Fibroblast of lung (primary cell): ENCODE measurements at regions not wholly inside any gene's neighbourhood (a gene's known extent, or its start where the extent isn't known, plus 50 kb on each side); places are given as distances from the start of the nearest gene placed in this dataset.

Source experiments
- DNase-seq, 2 donors: peaks; one replicate each; pipeline versions ENCODE4 v3.0.0 to v3.0.0-alpha.2; 2010; ENCODE audit warnings: low read depth in 2 of 2
- H2AFZ ChIP-seq: 2 replicates; pipeline ENCODE4 v1.5.1; 2012; ENCODE audit warnings: low read length, control low read depth, inconsistent platforms
- H3K27ac ChIP-seq: 2 replicates; pipeline ENCODE4 v1.5.1; 2011; ENCODE audit warnings: low read length, control low read depth; ENCODE audit not compliant: insufficient read depth
- H3K27me3 ChIP-seq: 2 replicates; pipeline ENCODE4 v1.5.1; 2011; ENCODE audit warnings: mild to moderate bottlenecking, low read length; ENCODE audit not compliant: control insufficient read depth, insufficient read depth
- H3K36me3 ChIP-seq: 2 replicates; pipeline ENCODE4 v1.5.1; 2011; ENCODE audit warnings: low read length; ENCODE audit not compliant: control insufficient read depth, insufficient read depth
- H3K4me1 ChIP-seq: 2 replicates; pipeline ENCODE4 v1.5.1; 2011; ENCODE audit warnings: low read length; ENCODE audit not compliant: control insufficient read depth, insufficient read depth; ENCODE audit errors: extremely low read depth
- H3K4me2 ChIP-seq: 2 replicates; pipeline ENCODE4 v1.5.1; 2011; ENCODE audit warnings: low read length, control low read depth; ENCODE audit not compliant: insufficient read depth; ENCODE audit errors: extremely low read depth
- H3K4me3 ChIP-seq, 4 experiments: fragments of 200-600 bp in 1 of 4; sonication (generic) in 1 of 4; replicated peaks in 1 of 4; 2 replicates each; pipeline ENCODE4 v1.5.1; 2011 to 2016; ENCODE audit warnings: low read length in 4 of 4, low read depth in 3 of 4, mild to moderate bottlenecking in 3 of 4, control low read depth in 2 of 4, inconsistent platforms in 1 of 4, mixed read lengths in 1 of 4; ENCODE audit not compliant: insufficient read depth in 1 of 4; ENCODE audit errors: control extremely low read depth in 1 of 4
- H3K79me2 ChIP-seq: 2 replicates; pipeline ENCODE4 v1.5.1; 2012; ENCODE audit warnings: mild to moderate bottlenecking, low read length, inconsistent platforms; ENCODE audit not compliant: control insufficient read depth, insufficient read depth
- H3K9ac ChIP-seq: 2 replicates; pipeline ENCODE4 v1.5.1; 2011; ENCODE audit warnings: mild to moderate bottlenecking, low read length, control low read depth; ENCODE audit not compliant: insufficient read depth
- H3K9me3 ChIP-seq: 2 replicates; pipeline ENCODE4 v1.5.1; 2012; ENCODE audit warnings: low read depth, low read length; ENCODE audit not compliant: control insufficient read depth, insufficient read depth
- H4K20me1 ChIP-seq: 2 replicates; pipeline ENCODE4 v1.5.1; 2011; ENCODE audit warnings: low read length; ENCODE audit not compliant: control insufficient read depth, insufficient read depth; ENCODE audit errors: extremely low read depth
- EZH2 ChIP-seq: IDR thresholded peaks from 2 replicates; pipeline ENCODE4 v1.5.1; 2012; ENCODE audit warnings: low read length, control low read depth, mild to moderate bottlenecking; ENCODE audit errors: missing control alignments
- TF ChIP-seq, protein P1 (sequence below), 2 donors: IDR thresholded peaks in 1 of 2; conservative IDR thresholded peaks in 1 of 2; 1 replicate in 1 of 2; 2 replicates in 1 of 2; pipeline ENCODE4 v1.5.1; 2011 to 2012; ENCODE audit warnings: low read length in 2 of 2, control low read depth in 1 of 2, inconsistent platforms in 1 of 2, low read depth in 1 of 2, mild to moderate bottlenecking in 1 of 2

DNA sequence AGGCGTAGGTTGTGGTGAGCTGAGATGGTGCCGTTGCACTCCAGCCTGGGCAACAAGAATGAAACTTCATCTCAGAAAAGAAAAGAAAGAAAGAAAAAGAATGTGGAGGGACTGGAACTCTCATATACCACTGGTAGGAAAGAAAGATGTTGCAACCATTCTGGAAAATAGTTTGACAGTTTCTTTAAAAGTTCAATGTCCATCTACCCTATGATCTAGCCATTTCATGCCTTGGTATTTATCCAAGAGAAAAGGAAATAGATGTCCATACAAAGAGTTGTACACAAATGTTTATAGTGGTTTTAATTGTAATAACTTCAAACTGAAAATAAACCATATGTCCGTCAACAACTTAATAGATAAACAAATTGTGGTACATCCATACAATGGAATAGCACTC lies 190.1 kb upstream of the ZNF217 start:
- no peaks in the 10 kb centered on the region for H3K9me3 ChIP-seq
- no peaks in the 10 kb centered on the region for H3K79me2 ChIP-seq
- no peak overlapping the region for H3K27ac ChIP-seq
- no peaks in the 10 kb centered on the region for H3K36me3 ChIP-seq
- no peaks in the 10 kb centered on the region for H4K20me1 ChIP-seq
- no peak for DNase-seq
- no peak overlapping the region for H3K4me3 ChIP-seq
- TF ChIP-seq, protein P1, sequence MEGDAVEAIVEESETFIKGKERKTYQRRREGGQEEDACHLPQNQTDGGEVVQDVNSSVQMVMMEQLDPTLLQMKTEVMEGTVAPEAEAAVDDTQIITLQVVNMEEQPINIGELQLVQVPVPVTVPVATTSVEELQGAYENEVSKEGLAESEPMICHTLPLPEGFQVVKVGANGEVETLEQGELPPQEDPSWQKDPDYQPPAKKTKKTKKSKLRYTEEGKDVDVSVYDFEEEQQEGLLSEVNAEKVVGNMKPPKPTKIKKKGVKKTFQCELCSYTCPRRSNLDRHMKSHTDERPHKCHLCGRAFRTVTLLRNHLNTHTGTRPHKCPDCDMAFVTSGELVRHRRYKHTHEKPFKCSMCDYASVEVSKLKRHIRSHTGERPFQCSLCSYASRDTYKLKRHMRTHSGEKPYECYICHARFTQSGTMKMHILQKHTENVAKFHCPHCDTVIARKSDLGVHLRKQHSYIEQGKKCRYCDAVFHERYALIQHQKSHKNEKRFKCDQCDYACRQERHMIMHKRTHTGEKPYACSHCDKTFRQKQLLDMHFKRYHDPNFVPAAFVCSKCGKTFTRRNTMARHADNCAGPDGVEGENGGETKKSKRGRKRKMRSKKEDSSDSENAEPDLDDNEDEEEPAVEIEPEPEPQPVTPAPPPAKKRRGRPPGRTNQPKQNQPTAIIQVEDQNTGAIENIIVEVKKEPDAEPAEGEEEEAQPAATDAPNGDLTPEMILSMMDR (conservative IDR thresholded peaks at IDR 0.05 in 1 of 2, IDR thresholded peaks at IDR 0.05 in 1 of 2; ENCODE audit: low read depth in 1 of 2, low read length in 2 of 2): no peak
- TF ChIP-seq EZH2: no peak
- no peaks in the 10 kb centered on the region for H3K4me1 ChIP-seq
- no peak overlapping the region for H3K9ac ChIP-seq
- no peaks in the 10 kb centered on the region for H3K27me3 ChIP-seq
- H2AFZ ChIP-seq: no peak overlapping the region
- no peak overlapping the region for H3K4me2 ChIP-seq

DNA sequence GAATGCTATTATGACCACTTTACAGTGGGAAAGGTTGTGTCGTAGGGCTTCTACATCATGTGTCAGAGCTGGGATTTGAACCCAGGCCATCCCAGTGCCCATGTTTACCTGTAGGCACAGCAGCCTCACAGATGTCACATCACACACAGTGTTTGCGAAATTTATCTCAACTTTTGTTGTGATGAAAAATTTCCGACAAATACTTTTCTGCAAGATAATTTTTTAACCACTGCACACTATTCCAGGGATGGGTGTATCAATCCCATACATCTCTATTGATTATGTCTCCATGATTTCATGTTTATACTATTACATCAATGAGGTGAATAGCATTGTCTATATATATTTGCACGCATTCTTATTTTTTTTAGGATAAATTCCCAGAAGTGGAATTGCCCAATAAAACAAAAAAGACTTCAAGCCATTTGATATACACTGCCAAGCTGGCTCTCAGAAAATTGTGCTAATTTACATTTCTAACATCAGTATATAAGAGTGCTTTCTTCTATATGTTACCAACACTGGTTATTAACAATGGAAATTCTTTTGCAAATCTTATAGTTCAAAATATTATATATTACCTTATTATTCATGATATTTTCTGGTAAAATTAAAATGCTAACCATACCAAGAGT lies 189.1 kb upstream of the ZNF217 start:
- H3K79me2 ChIP-seq: no peaks in the 10 kb centered on the region
- H3K4me3 ChIP-seq: no peak overlapping the region
- no peak overlapping the region for H3K9ac ChIP-seq
- H3K9me3 ChIP-seq: no peaks in the 10 kb centered on the region
- TF ChIP-seq, protein P1 (conservative IDR thresholded peaks at IDR 0.05 in 1 of 2, IDR thresholded peaks at IDR 0.05 in 1 of 2; ENCODE audit: low read depth in 1 of 2, low read length in 2 of 2): no peak
- no peak for TF ChIP-seq EZH2
- H2AFZ ChIP-seq: no peak overlapping the region
- no peaks in the 10 kb centered on the region for H3K4me1 ChIP-seq
- H3K4me2 ChIP-seq: no peak overlapping the region
- H4K20me1 ChIP-seq: no peaks in the 10 kb centered on the region
- no peaks in the 10 kb centered on the region for H3K27me3 ChIP-seq
- no peak overlapping the region for H3K27ac ChIP-seq
- no peak for DNase-seq
- no peaks in the 10 kb centered on the region for H3K36me3 ChIP-seq

DNA sequence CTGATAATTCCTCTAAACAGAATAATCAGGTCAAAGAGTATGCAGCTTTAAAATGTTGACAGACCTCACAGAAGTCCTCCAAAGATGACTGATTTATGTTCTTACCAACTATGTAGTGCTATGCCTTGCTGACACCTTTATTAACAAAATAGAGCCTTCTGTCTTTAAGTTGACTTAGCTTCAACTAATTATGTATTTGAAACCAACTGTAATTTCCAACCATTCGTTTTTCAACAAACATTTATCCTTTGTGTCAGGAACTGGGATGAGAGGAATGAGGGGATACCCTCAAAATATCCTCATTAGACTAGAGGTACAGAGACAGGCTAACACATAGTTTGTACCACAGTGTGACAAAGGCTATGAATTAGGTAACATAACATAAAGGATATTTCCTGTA lies 186.2 kb upstream of the ZNF217 start:
- TF ChIP-seq, protein P1 (conservative IDR thresholded peaks at IDR 0.05 in 1 of 2, IDR thresholded peaks at IDR 0.05 in 1 of 2; ENCODE audit: low read depth in 1 of 2, low read length in 2 of 2): no peak
- no peak for TF ChIP-seq EZH2
- no peaks in the 10 kb centered on the region for H3K36me3 ChIP-seq
- no peak for DNase-seq

More for the DNA sequence above, 186.2 kb upstream of the ZNF217 start:
- H2AFZ ChIP-seq: no peak overlapping the region
- no peaks in the 10 kb centered on the region for H3K27me3 ChIP-seq
- H4K20me1 ChIP-seq: no peaks in the 10 kb centered on the region
- no peak overlapping the region for H3K27ac ChIP-seq
- H3K9me3 ChIP-seq: no peaks in the 10 kb centered on the region
- no peaks in the 10 kb centered on the region for H3K79me2 ChIP-seq
- H3K4me2 ChIP-seq: no peak overlapping the region
- no peak overlapping the region for H3K9ac ChIP-seq
- H3K4me1 ChIP-seq: peaks cover 4% of the 10 kb centered on the region
- H3K4me3 ChIP-seq: no peak overlapping the region
